Heart left ventricle (tissue), 13 donors: ENCODE measurements at regions not wholly inside any gene's neighbourhood (a gene's known extent, or its start where the extent isn't known, plus 50 kb on each side); places are given as distances from the start of the nearest gene placed in this dataset.

ENCODE experiments used
- CTCF ChIP-seq, 12 donors: fragments of 200-600 bp; sonication (generic) in 4 of 12; IDR thresholded peaks; one replicate each; pipeline versions ENCODE4 v1.5.0 to v1.8.0; 2018 to 2022; ENCODE audit warnings: antibody characterized with exemption in 12 of 12, mild to moderate bottlenecking in 5 of 12
- POLR2A ChIP-seq, 2 donors: fragments of 450-650 bp; IDR thresholded peaks; one replicate each; pipeline ENCODE4 v1.6.1; 2017; ENCODE audit warnings: antibody characterized with exemption in 2 of 2, mild to moderate bottlenecking in 2 of 2, moderate library complexity in 2 of 2
- donor health status: ischemic (EF 13 %, LVEDD 7.1; RV severe dilation, severe dysfunction).
- donor health status: DM: no; HTN: yes; CAD: no.
- donor health status: DM: no; HTN: no; CAD: no.
- donor health status: ischemic (EF 25% LVEDD 6.9; RV normal size, moderate dysfunction).
- donor health status: ischemic (EF 25% LVEDD 5.7; RV mildly dilated, moderate dysfunction).
- donor health status: ischemic (EF 35%, LVEDD 5.7; RV mildly dilated, moderate dysfunction).
- donor health status: nonischemic (EF 11% LVEDD 7.7; RV severe dilation, severe dysfunction).
- donor health status: DM: yes; HTN: yes; CAD: no.
- donor health status: PGD.
- donor health status: ischemic (EF 29% LVEDD 5.4; RV normal size, mild dysfunction).
- donor health status: nonischemic (EF 23%, LVEDD 6.1; RV moderate dilation, normal function).

GRCh38 chr4:155582041-155582440 lies 84.6 kb upstream of the GUCY1A1 start:
- TF ChIP-seq CTCF (IDR thresholded peaks at IDR 0.05) (no peak), POLR2A (IDR thresholded peaks at IDR 0.05) (no peak)
